ENCODE measurements at regions not wholly inside any gene's neighbourhood (a gene's known extent, or its start where the extent isn't known, plus 50 kb on each side); places are given as distances from the start of the nearest gene placed in this dataset.

DNA sequence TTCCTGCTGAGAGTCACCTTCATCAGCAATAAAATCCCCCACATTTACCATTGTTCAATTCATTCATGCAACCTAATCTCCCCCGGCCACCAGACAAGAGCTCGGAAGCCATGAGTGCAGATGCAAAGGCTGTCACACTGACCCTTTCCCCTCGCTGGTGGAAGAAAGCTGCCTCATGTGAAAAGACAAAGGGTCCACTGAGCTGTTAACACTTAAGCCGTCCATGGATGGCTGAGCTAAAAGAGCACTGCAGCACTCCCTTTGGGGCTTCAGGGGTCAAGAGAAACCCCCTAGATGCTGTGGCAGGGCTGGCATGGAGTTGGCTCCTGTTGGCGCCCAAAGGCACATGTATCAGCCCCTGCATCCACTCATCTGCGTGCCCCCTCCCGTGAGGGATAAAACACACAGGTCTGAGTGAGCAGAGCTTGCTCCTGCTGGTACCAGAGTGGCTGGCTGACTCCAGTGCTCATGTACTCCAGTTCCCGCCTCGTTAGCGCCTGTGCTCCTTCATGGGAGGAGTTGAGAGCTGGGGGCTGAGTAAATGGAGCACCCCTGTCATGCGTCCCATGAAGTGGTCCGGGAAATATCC, 216.5 kb downstream of the PDHA2 start:
- Mint-ChIP-seq H3K27me3 (ENCODE audit: low read depth, unreplicated experiment) (no peaks in the 10 kb centered on the region), H3K9me3 (ENCODE audit: unreplicated experiment) (no peaks in the 10 kb centered on the region), H3K27ac (ENCODE audit: unreplicated experiment) (no peak overlapping the region), H3K4me3 (ENCODE audit: unreplicated experiment) (no peak overlapping the region), H3K36me3 (ENCODE audit: low read depth, unreplicated experiment) (no peaks in the 10 kb centered on the region), H3K4me1 (ENCODE audit: low read depth, unreplicated experiment) (peaks cover 8% of the 10 kb centered on the region)
- no peak overlapping the region for H3K4me3 ChIP-seq (ENCODE audit: insufficient read depth, low read depth, low read length)
- no peaks in the 10 kb centered on the region for H3K9me3 ChIP-seq (ENCODE audit: insufficient read depth, low read depth, low read length)
- FAIRE-seq (no peak), DNase-seq (ENCODE audit: low read depth) (no peak)
- H3K4me2 ChIP-seq (ENCODE audit: low read length), result no peak overlapping the region
- H3K36me3 ChIP-seq (ENCODE audit: insufficient read depth, low read length), result no peaks in the 10 kb centered on the region
- no peaks in the 10 kb centered on the region for H3K79me2 ChIP-seq (ENCODE audit: insufficient read depth, low read length)
- H3K4me1 ChIP-seq (ENCODE audit: insufficient read depth, low read length), result no peaks in the 10 kb centered on the region
- H3K27ac ChIP-seq (ENCODE audit: low read depth, low read length), result no peak overlapping the region
- no peaks in the 10 kb centered on the region for H3K27me3 ChIP-seq (ENCODE audit: insufficient read depth, low read length)
- H2AFZ ChIP-seq (ENCODE audit: low read depth, low read length), result no peak overlapping the region
- H3K9ac ChIP-seq (ENCODE audit: low read length), result no peak overlapping the region
- H4K20me1 ChIP-seq (ENCODE audit: insufficient read depth, low read length), result no peaks in the 10 kb centered on the region
- TF ChIP-seq CTCF (IDR thresholded peaks at IDR 0.05; ENCODE audit: insufficient read depth, low read depth, low read length) (no peak), EZH2 (IDR thresholded peaks at IDR 0.05; ENCODE audit: insufficient read depth, low read length) (no peak)

DNA sequence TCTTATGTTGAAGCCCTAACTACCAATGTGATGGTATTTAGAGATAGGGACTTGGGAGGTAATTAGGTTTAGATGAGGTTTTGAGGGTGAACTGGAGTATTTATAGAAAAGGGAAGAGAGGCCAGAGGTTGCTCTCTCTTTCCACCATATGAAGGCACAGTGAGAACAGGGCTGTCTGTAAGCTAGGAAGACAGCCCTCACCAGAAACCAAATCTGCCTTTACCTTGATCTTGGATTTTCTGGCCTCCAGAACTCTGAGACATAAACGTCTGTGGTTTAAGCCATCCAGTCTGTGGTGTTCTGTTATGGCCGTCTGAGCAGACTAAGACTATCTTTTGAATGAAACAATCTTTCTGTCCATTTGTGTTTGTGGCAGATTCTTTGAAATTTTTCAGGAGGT, 223.7 kb downstream of the PDHA2 start:
- Mint-ChIP-seq H3K36me3 (ENCODE audit: low read depth, unreplicated experiment) (no peaks in the 10 kb centered on the region), H3K4me1 (ENCODE audit: low read depth, unreplicated experiment) (peaks cover 7% of the 10 kb centered on the region), H3K27me3 (ENCODE audit: low read depth, unreplicated experiment) (no peaks in the 10 kb centered on the region), H3K4me3 (ENCODE audit: unreplicated experiment) (no peak overlapping the region), H3K9me3 (ENCODE audit: unreplicated experiment) (no peaks in the 10 kb centered on the region), H3K27ac (ENCODE audit: unreplicated experiment) (peak overlapping the region; percentile 41)
- H3K79me2 ChIP-seq (ENCODE audit: insufficient read depth, low read length), result no peaks in the 10 kb centered on the region
- H3K27me3 ChIP-seq (ENCODE audit: insufficient read depth, low read length), result no peaks in the 10 kb centered on the region
- H3K9ac ChIP-seq (ENCODE audit: low read length), result no peak overlapping the region
- no peaks in the 10 kb centered on the region for H4K20me1 ChIP-seq (ENCODE audit: insufficient read depth, low read length)
- FAIRE-seq, result no peak
- H3K36me3 ChIP-seq (ENCODE audit: insufficient read depth, low read length), result no peaks in the 10 kb centered on the region
- H3K4me1 ChIP-seq (ENCODE audit: insufficient read depth, low read length), result no peaks in the 10 kb centered on the region
- H3K4me3 ChIP-seq (ENCODE audit: insufficient read depth, low read depth, low read length), result no peak overlapping the region
- peak; percentile 4 for DNase-seq (ENCODE audit: low read depth)
- H3K27ac ChIP-seq (ENCODE audit: low read depth, low read length), result no peak overlapping the region
- TF ChIP-seq CTCF (IDR thresholded peaks at IDR 0.05; ENCODE audit: insufficient read depth, low read depth, low read length), result no peak
- H3K4me2 ChIP-seq (ENCODE audit: low read length), result no peak overlapping the region
- H2AFZ ChIP-seq (ENCODE audit: low read depth, low read length), result no peak overlapping the region
- H3K9me3 ChIP-seq (ENCODE audit: insufficient read depth, low read depth, low read length), result no peaks in the 10 kb centered on the region

- no peak overlapping the region for H2AFZ ChIP-seq (ENCODE audit: low read depth, low read length)
- peak overlapping the region; percentile 19 for H3K4me2 ChIP-seq (ENCODE audit: low read length)
- H3K27me3 Mint-ChIP-seq (ENCODE audit: low read depth, unreplicated experiment), result no peaks in the 10 kb centered on the region
- no peaks in the 10 kb centered on the region for H3K79me2 ChIP-seq (ENCODE audit: insufficient read depth, low read length)
- no peak for FAIRE-seq
- no peaks in the 10 kb centered on the region for H3K36me3 ChIP-seq (ENCODE audit: insufficient read depth, low read length)
- H3K27me3 ChIP-seq (ENCODE audit: insufficient read depth, low read length), result no peaks in the 10 kb centered on the region
- H3K4me1 ChIP-seq (ENCODE audit: insufficient read depth, low read length), result no peaks in the 10 kb centered on the region
- no peak for TF ChIP-seq EZH2 (IDR thresholded peaks at IDR 0.05; ENCODE audit: insufficient read depth, low read length)
- TF ChIP-seq CTCF (IDR thresholded peaks at IDR 0.05; ENCODE audit: insufficient read depth, low read depth, low read length), result no peak
- no peaks in the 10 kb centered on the region for H3K9me3 Mint-ChIP-seq (ENCODE audit: unreplicated experiment)
- H4K20me1 ChIP-seq (ENCODE audit: insufficient read depth, low read length), result no peaks in the 10 kb centered on the region
- peak; percentile 68 for DNase-seq (ENCODE audit: low read depth)
- H3K36me3 Mint-ChIP-seq (ENCODE audit: low read depth, unreplicated experiment), result no peaks in the 10 kb centered on the region
- no peak overlapping the region for H3K27ac ChIP-seq (ENCODE audit: low read depth, low read length)
- no peak overlapping the region for H3K4me3 Mint-ChIP-seq (ENCODE audit: unreplicated experiment)
- H3K4me1 Mint-ChIP-seq (ENCODE audit: low read depth, unreplicated experiment), result peaks cover 12% of the 10 kb centered on the region
- no peak overlapping the region for H3K4me3 ChIP-seq (ENCODE audit: insufficient read depth, low read depth, low read length)
- H3K9me3 ChIP-seq (ENCODE audit: insufficient read depth, low read depth, low read length), result no peaks in the 10 kb centered on the region
- no peak overlapping the region for H3K9ac ChIP-seq (ENCODE audit: low read length)
- H3K27ac Mint-ChIP-seq (ENCODE audit: unreplicated experiment), result peak overlapping the region; percentile 42
Observed at GRCh38 chr4:96073461-96073860, 233.6 kb downstream of the PDHA2 start.
